ENCODE measurements at regions not wholly inside any gene's neighbourhood (a gene's known extent, or its start where the extent isn't known, plus 50 kb on each side); places are given as distances from the start of the nearest gene placed in this dataset.

GRCh38 chr18:64377446-64377845 lies 228.6 kb upstream of the LINC00305 start:
- TF ChIP-seq CTCF (IDR thresholded peaks at IDR 0.05; ENCODE audit: low read length) (no peak), EZH2phosphoT487 (IDR thresholded peaks at IDR 0.05; ENCODE audit: low read length) (no peak)

All from MM.1S (cell line).